ENCODE measurements at regions not wholly inside any gene's neighbourhood (a gene's known extent, or its start where the extent isn't known, plus 50 kb on each side); places are given as distances from the start of the nearest gene placed in this dataset.

DNA sequence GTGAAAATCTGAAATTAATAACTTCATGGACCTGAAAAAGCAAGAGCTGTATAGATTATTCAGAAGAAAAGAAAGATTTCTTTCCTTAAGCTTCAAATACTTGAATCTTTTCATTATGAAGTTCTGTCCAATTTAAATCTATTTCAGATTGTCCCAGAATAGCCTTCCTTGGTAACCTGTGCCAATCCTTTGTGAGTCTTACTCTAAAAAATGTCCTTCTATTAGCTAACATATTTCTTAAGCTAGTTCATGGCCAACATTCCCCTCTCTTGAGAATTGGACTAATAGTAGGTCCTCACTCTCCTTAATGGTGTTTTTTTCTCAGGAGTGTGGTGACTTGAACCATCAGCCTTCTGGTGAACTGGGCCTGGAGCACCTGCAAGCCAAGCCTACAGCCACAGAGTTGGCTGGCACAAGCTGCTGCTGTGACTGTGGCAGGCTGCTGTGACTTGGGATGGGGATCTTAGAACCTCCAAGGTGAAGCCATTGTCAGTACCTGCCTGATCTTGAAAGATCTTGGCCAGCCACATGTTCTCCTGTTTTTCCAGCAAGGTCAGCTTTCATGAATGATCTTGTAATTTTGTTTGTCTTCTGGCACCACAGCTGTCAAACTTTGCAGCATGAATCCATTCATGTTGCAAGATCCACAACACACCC is 262.6 kb upstream of the MAP3K1 start:
- H2BK12ac ChIP-seq (ENCODE audit: insufficient read length, low read depth, low read length): no peak overlapping the region
- no peak overlapping the region for H4K91ac ChIP-seq (ENCODE audit: insufficient read length, low read depth, low read length)
- no peak overlapping the region for H2BK20ac ChIP-seq (ENCODE audit: low read depth, low read length, poor library complexity, severe bottlenecking)
- H4K20me1 ChIP-seq (ENCODE audit: control insufficient read depth, insufficient read depth, insufficient read length): no peaks in the 10 kb centered on the region
- H2BK5ac ChIP-seq (ENCODE audit: insufficient read length, low read length): no peak overlapping the region
- Mint-ChIP-seq H3K27ac (no peak overlapping the region), H3K4me1 (0 out of 4 replicates have a peak, but pooled peaks cover 1 to 3% of the 10 kb centered on the region in 2 experiments), H3K36me3 (ENCODE audit: insufficient read depth in 1 of 3, low read depth in 3 of 3) (no peaks in the 10 kb centered on the region), H3K9me3 (no peaks in the 10 kb centered on the region), H3K4me3 (no peak overlapping the region), H3K27me3 (ENCODE audit: low read depth) (no peaks in the 10 kb centered on the region; the same call in 1 of the 2 replicates)
- H3K4ac ChIP-seq (ENCODE audit: low read depth, low read length): no peak overlapping the region
- no peak overlapping the region for H4K5ac ChIP-seq (ENCODE audit: insufficient read length, low read depth, low read length)
- no peaks in the 10 kb centered on the region for H3K23me2 ChIP-seq (ENCODE audit: insufficient read length, low read depth, low read length, poor library complexity, severe bottlenecking)
- H3T11ph ChIP-seq (ENCODE audit: low read length): no peak overlapping the region
- H3K9ac ChIP-seq (ENCODE audit: extremely low read depth, insufficient read length, low read length): no peak overlapping the region
- no peaks in the 10 kb centered on the region for H3K79me2 ChIP-seq (ENCODE audit: insufficient read depth, low read length)
- no peak for DNase-seq
- no peaks in the 10 kb centered on the region for H3K27me3 ChIP-seq (ENCODE audit: insufficient read depth, low read length)
- no peak overlapping the region for H2BK15ac ChIP-seq (ENCODE audit: low read depth, low read length)
- no peaks in the 10 kb centered on the region for H3K4me1 ChIP-seq (ENCODE audit: insufficient read depth, low read length)
- no peak overlapping the region for H3K4me2 ChIP-seq (ENCODE audit: insufficient read depth, insufficient read length, low read length)
- no peaks in the 10 kb centered on the region for H3K79me1 ChIP-seq (ENCODE audit: insufficient read depth, low read depth, low read length, poor library complexity, severe bottlenecking)
- H3K9me3 ChIP-seq (ENCODE audit: control insufficient read depth, low read depth, low read length): no peaks in the 10 kb centered on the region
- no peak overlapping the region for H2BK120ac ChIP-seq (ENCODE audit: low read depth, low read length, poor library complexity, severe bottlenecking)
- H2AFZ ChIP-seq (ENCODE audit: low read length): no peak overlapping the region
- H2AK5ac ChIP-seq (ENCODE audit: insufficient read length, low read length): no peak overlapping the region
- no peak overlapping the region for H3K23ac ChIP-seq (ENCODE audit: insufficient read length, low read depth, low read length)
- H4K8ac ChIP-seq (replicated peaks; ENCODE audit: insufficient read length, low read depth, low read length): no peak overlapping the region
- no peak overlapping the region for H3K18ac ChIP-seq (ENCODE audit: insufficient read length, low read depth, low read length)
- TF ChIP-seq CTCF (conservative IDR thresholded peaks at IDR 0.05): no peak
- no peak overlapping the region for H3K56ac ChIP-seq (ENCODE audit: insufficient read length, low read depth, low read length)
- no peak overlapping the region for H3K27ac ChIP-seq (ENCODE audit: insufficient read length, low read depth, low read length)
- no peak overlapping the region for H3K14ac ChIP-seq (ENCODE audit: insufficient read depth, low read length)

Data from H9 (cell line).